ENCODE measurements at regions not wholly inside any gene's neighbourhood (a gene's known extent, or its start where the extent isn't known, plus 50 kb on each side); places are given as distances from the start of the nearest gene placed in this dataset.

- no peak for DNase-seq (ENCODE audit: extremely low read depth, low read depth, low spot score)
Observed at GRCh38 chr9:12065050-12065449, 628.1 kb upstream of the TYRP1 start.

DNA sequence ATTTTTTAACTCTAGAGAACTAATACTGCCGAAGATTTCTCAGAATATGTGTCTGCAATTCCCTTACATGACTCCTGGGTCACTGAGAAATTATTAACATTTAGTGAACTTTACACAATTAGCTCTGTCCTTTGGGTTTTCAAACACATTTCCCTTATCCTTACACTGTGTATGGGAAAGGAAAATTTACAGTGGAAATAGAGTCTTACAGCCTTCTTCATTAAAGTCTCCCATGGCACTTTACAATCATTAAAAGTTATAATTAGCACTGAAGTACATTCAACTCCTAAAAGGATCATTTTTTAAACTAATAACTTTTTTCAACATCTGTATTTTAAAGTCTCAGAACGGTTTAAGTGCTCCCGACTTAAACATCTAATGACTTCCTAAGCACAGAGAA, 627.5 kb upstream of the TYRP1 start:
- DNase-seq (ENCODE audit: extremely low read depth, low read depth, low spot score) = no peak

DNA sequence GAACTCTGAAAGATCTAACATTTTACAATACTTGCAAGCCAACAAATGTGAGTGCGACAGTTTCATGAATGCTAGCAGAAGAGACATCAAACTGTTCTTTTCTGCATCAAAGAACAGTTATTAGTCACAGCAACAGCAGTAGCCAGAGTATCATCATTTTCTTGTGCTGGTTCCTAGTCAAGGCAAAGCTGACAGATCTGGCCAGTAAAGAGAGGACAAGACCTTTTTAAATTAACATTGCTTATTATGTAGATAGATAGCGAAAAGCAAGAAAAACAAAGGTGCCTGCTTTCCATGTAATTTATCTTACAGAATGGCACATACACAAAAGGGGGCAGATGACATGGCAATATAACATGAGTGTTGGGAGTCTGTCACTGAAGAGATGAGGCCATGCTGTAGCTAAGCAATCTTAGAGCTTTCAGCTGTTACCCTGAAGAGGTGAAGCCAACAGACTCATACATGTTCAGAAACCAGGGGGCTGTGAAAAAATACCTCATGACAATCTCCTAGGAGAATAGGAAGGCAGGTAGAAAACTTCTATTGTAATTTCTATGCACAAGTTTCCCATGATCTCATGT, 626.6 kb upstream of the TYRP1 start:
- DNase-seq (ENCODE audit: extremely low read depth, low read depth, low spot score) = no peak

GRCh38 chr9:12069366-12069765, 623.8 kb upstream of the TYRP1 start:
- DNase-seq (ENCODE audit: extremely low read depth, low read depth, low spot score) = no peak

- DNase-seq (ENCODE audit: extremely low read depth, low read depth, low spot score) = no peak
Observed at GRCh38 chr9:12085399-12085798, 607.8 kb upstream of the TYRP1 start.

DNA sequence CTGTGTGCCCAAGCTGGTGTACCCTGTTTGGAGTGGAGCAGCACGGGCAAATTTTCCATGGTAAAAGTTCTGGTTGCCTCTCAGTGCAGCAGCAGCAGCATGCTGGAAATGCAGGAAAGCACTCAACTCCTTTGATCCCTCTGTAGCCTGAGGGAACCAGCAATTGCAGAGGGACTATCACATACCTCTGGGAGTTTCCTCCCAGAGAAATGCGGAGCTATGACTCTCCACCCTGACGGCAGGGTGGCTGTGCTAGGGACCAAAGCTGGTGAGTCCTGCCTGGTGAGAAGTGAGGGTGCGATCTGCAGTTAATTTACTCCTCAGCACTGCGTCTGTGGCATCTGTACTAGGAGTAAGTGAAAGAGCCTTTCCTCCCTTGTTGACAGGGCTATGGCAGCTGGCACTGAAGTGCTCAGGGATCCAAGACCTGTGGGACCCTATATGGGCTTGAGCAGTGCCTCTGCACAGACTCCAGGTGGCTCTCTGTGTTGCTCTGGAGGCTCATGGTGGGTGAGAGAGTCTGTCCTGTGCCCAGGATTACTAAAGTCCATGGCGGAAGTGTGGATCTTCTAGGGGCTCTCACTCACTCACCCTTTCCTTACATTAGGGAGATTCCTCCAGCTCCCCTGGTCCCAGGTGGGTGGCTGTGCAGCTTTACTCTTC, 601.2 kb upstream of the TYRP1 start:
- DNase-seq (ENCODE audit: extremely low read depth, low read depth, low spot score) = no peak

- no peak for DNase-seq (ENCODE audit: extremely low read depth, low read depth, low spot score)
Observed at GRCh38 chr9:12094046-12094445, 599.1 kb upstream of the TYRP1 start.

GRCh38 chr9:12095931-12096330, 597.3 kb upstream of the TYRP1 start:
- DNase-seq (ENCODE audit: extremely low read depth, low read depth, low spot score) = no peak

DNA sequence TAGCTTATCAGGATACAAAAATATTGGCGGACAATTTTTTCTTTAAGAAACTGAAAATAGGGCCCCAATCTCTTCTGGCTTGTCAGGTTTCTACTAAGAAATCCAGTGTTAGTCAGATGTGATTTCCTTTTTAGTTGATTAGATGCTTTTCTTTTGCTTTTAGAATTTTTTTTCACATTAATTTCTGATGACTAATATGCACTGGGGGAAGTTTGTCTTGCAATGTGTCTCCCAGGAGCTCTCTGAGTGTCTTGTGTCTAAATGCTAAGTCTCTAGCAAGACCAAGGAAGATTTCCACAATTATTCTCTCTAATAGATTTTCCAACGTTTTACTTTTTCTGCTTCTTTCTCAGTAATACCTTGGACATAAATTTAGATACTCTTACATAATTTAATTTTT, 559.8 kb upstream of the TYRP1 start:
- no peak for DNase-seq (ENCODE audit: extremely low read depth, low read depth, low spot score)

- DNase-seq (ENCODE audit: extremely low read depth, low read depth, low spot score) = no peak
Observed at GRCh38 chr9:12141422-12141821, 551.8 kb upstream of the TYRP1 start.

GRCh38 chr9:12155401-12156134, 537.6 kb upstream of the TYRP1 start:
- DNase-seq (ENCODE audit: extremely low read depth, low read depth, low spot score) = no peak

- DNase-seq (ENCODE audit: extremely low read depth, low read depth, low spot score) = no peak
Observed at GRCh38 chr9:12162181-12162815, 530.9 kb upstream of the TYRP1 start.

DNA sequence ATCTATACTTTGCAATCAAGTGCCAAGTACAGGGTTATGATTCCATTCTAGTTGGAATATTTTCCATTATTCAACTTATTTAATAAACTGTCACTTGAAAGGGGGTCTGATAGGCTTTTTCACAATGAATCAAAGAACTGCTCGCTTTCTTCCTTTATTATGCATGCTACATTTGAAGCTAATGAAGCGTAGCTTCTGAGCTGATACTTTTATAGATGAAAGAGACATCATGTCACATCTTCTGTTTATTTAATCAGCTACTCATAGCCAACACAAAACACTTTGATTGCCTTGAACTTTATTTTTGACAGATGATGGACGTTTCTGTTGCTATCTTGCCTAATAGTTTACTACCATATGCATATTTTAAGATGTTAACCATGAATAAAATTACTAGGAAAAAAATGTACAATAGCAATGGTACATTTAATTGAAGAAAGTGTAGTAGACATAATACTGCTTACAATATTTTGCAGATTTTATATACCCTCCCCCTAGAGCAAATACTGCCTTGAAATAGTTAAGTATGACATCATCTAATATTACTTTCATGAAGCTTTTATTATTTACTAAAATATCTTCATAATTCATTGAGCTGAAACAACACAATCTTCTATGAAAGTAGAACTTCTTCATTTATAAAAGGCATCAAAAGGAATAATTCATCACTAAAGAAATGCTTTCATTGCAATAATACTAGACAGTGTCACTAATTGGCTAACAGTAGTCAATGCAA, 529.3 kb upstream of the TYRP1 start:
- DNase-seq (ENCODE audit: extremely low read depth, low read depth, low spot score) = no peak

DNA sequence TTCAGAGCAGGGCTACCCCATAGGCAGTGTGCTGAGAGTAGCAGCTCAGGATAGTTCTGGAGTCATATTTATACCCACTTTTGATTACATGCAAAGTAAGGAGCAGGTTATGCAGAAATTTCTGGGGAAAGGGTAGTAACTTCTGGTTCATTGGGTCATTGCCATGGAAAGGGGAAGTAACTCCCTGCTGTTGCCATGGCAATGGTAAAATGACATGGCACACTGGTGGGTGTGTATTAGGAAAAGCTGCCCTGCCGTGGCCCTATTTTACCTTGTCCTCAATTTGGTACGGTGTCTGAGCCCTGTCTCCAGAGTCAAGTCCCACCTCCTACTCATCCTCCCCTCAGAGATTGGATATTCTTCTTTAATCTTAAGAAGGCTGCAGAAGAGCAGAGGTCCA, 526.7 kb upstream of the TYRP1 start:
- no peak for DNase-seq (ENCODE audit: extremely low read depth, low read depth, low spot score)

DNA sequence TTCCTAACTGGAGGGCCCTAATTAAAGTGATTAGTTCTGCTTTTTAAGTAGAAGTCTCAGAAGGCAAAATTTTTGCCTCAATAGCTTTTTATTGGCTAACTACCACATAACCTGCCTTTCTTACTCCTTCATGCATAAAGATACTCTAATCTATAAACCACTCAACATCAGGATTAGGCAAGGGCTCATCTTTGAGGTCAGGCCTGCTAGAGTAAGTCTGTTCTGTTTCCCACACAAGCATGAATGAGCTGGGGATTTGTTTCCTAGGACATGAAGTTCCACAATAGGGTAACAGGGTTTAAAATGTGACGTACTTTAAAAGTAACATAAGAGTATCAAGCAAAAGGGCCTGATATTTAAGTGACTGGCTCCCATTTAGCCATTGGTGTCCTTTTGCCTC, 522.7 kb upstream of the TYRP1 start:
- no peak for DNase-seq (ENCODE audit: extremely low read depth, low read depth, low spot score)

DNA sequence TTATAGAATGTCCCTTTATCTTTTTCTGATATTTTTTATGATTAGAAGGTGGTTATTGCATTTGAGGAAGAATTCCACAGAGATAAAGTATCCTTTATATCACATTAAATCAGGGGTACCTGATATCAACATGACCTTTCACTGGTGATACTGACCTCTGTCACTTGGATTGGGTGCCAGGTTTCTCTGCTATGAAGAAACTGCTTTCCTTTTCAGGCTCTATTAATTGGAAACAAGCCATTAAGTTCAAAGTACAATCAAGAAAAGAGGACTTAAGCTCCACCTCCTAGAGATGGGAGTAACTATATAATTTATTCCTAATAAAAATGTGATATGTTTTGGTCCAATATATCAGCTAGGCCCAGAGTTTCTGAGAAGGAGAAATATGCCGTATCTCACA, 514.6 kb upstream of the TYRP1 start:
- DNase-seq (ENCODE audit: extremely low read depth, low read depth, low spot score) = no peak

DNA sequence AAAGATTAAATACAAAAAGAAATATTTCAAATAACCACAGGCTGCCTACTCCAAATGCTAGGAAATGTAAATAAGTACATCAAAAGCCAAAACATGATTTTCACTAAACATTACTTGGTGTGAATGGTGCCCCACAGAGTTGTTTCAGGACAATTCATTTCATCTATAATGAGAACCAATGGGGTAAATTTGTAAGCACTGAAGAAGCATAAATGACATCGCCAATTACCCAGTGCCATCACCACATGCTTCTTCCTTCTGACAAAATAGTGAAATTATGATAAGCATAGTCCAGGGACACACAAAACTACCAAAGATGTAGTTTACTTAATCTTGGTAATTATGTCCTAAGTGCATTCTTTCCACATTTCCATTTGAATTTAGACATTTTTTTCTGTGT, 510.4 kb upstream of the TYRP1 start:
- DNase-seq (ENCODE audit: extremely low read depth, low read depth, low spot score) = no peak

DNA sequence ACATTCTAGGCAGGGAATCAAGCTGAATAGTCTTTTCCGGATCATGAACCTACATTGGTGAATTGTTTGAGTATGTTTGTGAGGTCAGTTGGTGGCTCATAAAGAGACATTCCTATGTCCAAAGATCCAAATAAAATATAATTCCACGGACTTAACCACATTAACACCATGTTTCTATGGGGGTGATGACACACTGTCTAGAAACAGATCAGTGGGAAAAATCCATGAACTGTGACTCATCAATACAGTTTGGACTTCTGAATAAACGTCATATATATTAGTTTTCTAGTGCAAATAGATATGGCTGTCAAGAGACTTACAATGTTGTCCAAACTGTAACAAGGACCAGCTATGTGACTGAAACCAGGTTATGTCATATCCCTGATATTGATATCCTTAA, 509.9 kb upstream of the TYRP1 start:
- no peak for DNase-seq (ENCODE audit: extremely low read depth, low read depth, low spot score)

DNA sequence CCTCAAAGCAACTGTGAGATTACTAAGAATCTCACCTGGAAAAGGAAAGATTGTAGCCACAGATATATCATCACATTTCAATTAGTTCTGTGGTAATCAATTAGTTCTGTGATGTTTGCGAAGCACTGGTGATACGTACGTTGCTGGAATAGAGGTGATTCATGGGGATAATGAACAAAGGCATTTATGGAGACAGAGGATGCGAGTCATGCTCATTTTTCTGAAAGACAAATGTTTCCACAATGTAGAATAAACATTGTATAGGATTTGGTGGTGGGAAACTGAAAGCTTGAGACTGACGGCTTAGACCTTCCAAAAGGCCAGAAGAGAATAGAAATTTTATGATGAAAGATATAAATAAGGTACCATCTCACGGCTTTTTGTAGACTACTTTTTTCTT, 507.3 kb upstream of the TYRP1 start:
- no peak for DNase-seq (ENCODE audit: extremely low read depth, low read depth, low spot score)

GRCh38 chr9:12191630-12192029, 501.6 kb upstream of the TYRP1 start:
- no peak for DNase-seq (ENCODE audit: extremely low read depth, low read depth, low spot score)

- DNase-seq (ENCODE audit: extremely low read depth, low read depth, low spot score) = no peak
Observed at GRCh38 chr9:12194731-12195130, 498.5 kb upstream of the TYRP1 start.

Data from glomerular endothelial cell (primary cell).